ENCODE measurements at regions not wholly inside any gene's neighbourhood (a gene's known extent, or its start where the extent isn't known, plus 50 kb on each side); places are given as distances from the start of the nearest gene placed in this dataset.

- no peak for TF ChIP-seq YY1 (IDR thresholded peaks at IDR 0.05; ENCODE audit: low read depth, low read length)
- no peak for TF ChIP-seq PHF8 (conservative IDR thresholded peaks at IDR 0.05; ENCODE audit: low read depth, low read length)
- no peak for TF ChIP-seq RAD21 (IDR thresholded peaks at IDR 0.05 in 1 of 2, conservative IDR thresholded peaks at IDR 0.05 in 1 of 2; ENCODE audit: low read depth in 2 of 2, low read length in 2 of 2)
- TF ChIP-seq SRF (IDR thresholded peaks at IDR 0.05; ENCODE audit: low read depth, low read length), result no peak
- TF ChIP-seq CTCF (IDR thresholded peaks at IDR 0.05; ENCODE audit: control extremely low read depth in 1 of 3, insufficient read depth in 1 of 3, low read depth in 1 of 3, low read length in 3 of 3), result no peak
These were observed 113.7 kb upstream of the SMAD3 start (continued) for GRCh38 chr15:66951531-66952320.
